PFSK-1 (cell line): ENCODE measurements at regions not wholly inside any gene's neighbourhood (a gene's known extent, or its start where the extent isn't known, plus 50 kb on each side); places are given as distances from the start of the nearest gene placed in this dataset.

Source experiments
- FOXP2 ChIP-seq: optimal IDR thresholded peaks from 2 replicates; pipeline ENCODE3; 2011; ENCODE audit warnings: borderline replicate concordance, control low read depth, inconsistent platforms; ENCODE audit not compliant: insufficient read depth; ENCODE audit errors: extremely low read length, extremely low read depth
- POLR2AphosphoS5 ChIP-seq: IDR thresholded peaks from 2 replicates; pipeline ENCODE4 v1.6.1; 2012; ENCODE audit warnings: low read depth, mild to moderate bottlenecking, control low read depth, low read length, moderate library complexity
- REST ChIP-seq, 2 experiments: IDR thresholded peaks; 2 replicates each; pipeline versions ENCODE4 v1.6.1 to v1.8.0; 2011 to 2012; ENCODE audit warnings: low read depth in 2 of 2, low read length in 2 of 2, control low read depth in 1 of 2, inconsistent platforms in 1 of 2, mild to moderate bottlenecking in 1 of 2, moderate library complexity in 1 of 2; ENCODE audit not compliant: insufficient read depth in 1 of 2
- SIN3A ChIP-seq: IDR thresholded peaks from 2 replicates; pipeline ENCODE4 v1.6.1; 2012; ENCODE audit warnings: mild to moderate bottlenecking, low read length, moderate library complexity, borderline replicate concordance; ENCODE audit not compliant: insufficient read depth
- TAF1 ChIP-seq: IDR thresholded peaks from 2 replicates; pipeline ENCODE4 v1.6.1; 2012; ENCODE audit warnings: low read length, control low read depth, borderline replicate concordance; ENCODE audit not compliant: insufficient read depth

- no peak for TF ChIP-seq POLR2AphosphoS5
- no peak for TF ChIP-seq REST (IDR thresholded peaks at IDR 0.05; ENCODE audit: insufficient read depth in 1 of 2, low read depth in 2 of 2, low read length in 2 of 2)
- no peak for TF ChIP-seq TAF1
- no peak for TF ChIP-seq FOXP2
- no peak for TF ChIP-seq SIN3A
These were observed 519.9 kb upstream of the NOX3 start for GRCh38 chr6:155975506-155975905.

GRCh38 chr6:155974811-155975323 is 519.2 kb upstream of the NOX3 start:
- TF ChIP-seq TAF1, result no peak
- TF ChIP-seq FOXP2, result no peak
- TF ChIP-seq SIN3A, result no peak
- no peak for TF ChIP-seq POLR2AphosphoS5
- no peak for TF ChIP-seq REST (IDR thresholded peaks at IDR 0.05; ENCODE audit: insufficient read depth in 1 of 2, low read depth in 2 of 2, low read length in 2 of 2)

- TF ChIP-seq REST (IDR thresholded peaks at IDR 0.05; ENCODE audit: insufficient read depth in 1 of 2, low read depth in 2 of 2, low read length in 2 of 2) (no peak), POLR2AphosphoS5 (no peak), FOXP2 (no peak), SIN3A (no peak), TAF1 (no peak)
These were observed 518.7 kb upstream of the NOX3 start for GRCh38 chr6:155974359-155974758.

- TF ChIP-seq FOXP2, result no peak
- no peak for TF ChIP-seq REST (IDR thresholded peaks at IDR 0.05; ENCODE audit: insufficient read depth in 1 of 2, low read depth in 2 of 2, low read length in 2 of 2)
- no peak for TF ChIP-seq POLR2AphosphoS5
- TF ChIP-seq TAF1, result no peak
- no peak for TF ChIP-seq SIN3A
These were observed 515.5 kb upstream of the NOX3 start for GRCh38 chr6:155970876-155971708.
